Body of pancreas (tissue), 4 donors: ENCODE measurements at regions not wholly inside any gene's neighbourhood (a gene's known extent, or its start where the extent isn't known, plus 50 kb on each side); places are given as distances from the start of the nearest gene placed in this dataset.

Experiments
- ATAC-seq: fragments of 150-250 bp; one replicate; pipeline ENCODE4 v1.9.1; 2016
- DNase-seq, 4 donors: peaks; one replicate each; pipeline ENCODE4 v3.0.0-alpha.2; 2019
- H3K27ac ChIP-seq, 4 donors: fragments of 200-600 bp; sonication (generic); 1 replicate in 3 of 4; 2 replicates in 1 of 4; pipeline versions ENCODE4 v1.5.1 to v1.6.1; 2016 to 2019; ENCODE audit warnings: mild to moderate bottlenecking in 1 of 4, mixed read lengths in 1 of 4, moderate library complexity in 1 of 4
- H3K27me3 ChIP-seq, 2 donors: fragments of 200-600 bp; sonication (generic); one replicate each; pipeline ENCODE4 v1.6.0; 2016; ENCODE audit warnings: mild to moderate bottlenecking in 1 of 2
- H3K36me3 ChIP-seq, 2 donors: fragments of 200-600 bp; sonication (generic); replicated peaks in 1 of 2; 2 replicates each; pipeline ENCODE4 v1.5.1; 2016; ENCODE audit warnings: low read depth in 2 of 2; ENCODE audit not compliant: insufficient read depth in 1 of 2
- H3K4me1 ChIP-seq: fragments of 200-600 bp; sonication (generic); one replicate; pipeline ENCODE4 v1.6.0; 2016
- H3K4me3 ChIP-seq, 2 donors: fragments of 200-600 bp; sonication (generic); 1 replicate in 1 of 2; 2 replicates in 1 of 2; pipeline ENCODE4 v1.5.1; 2016 to 2019
- H3K9me3 ChIP-seq, 3 donors: fragments of 200-600 bp; sonication (generic); 1 replicate in 2 of 3; 2 replicates in 1 of 3; pipeline ENCODE4 v1.5.1; 2016
- CTCF ChIP-seq, 7 experiments: fragments of 450-650 bp in 4 of 7; fragments of 200-600 bp in 3 of 7; sonication (generic) in 3 of 7; IDR thresholded peaks; one replicate each; pipeline ENCODE4 v1.5.1; 2016 to 2019; ENCODE audit warnings: antibody characterized with exemption in 7 of 7
- POLR2A ChIP-seq, 3 donors: fragments of 450-650 bp; IDR thresholded peaks; one replicate each; pipeline ENCODE4 v1.6.1; 2016; ENCODE audit warnings: antibody characterized with exemption in 3 of 3, mild to moderate bottlenecking in 2 of 3
- WGBS, 2 donors: methylation state at CpG; one replicate each; pipeline ENCODE4 v1.1.5; 2017; 5-methylcytosine and 5-hydroxymethylcytosine counted together
- intact Hi-C: fragments of 100-400 bp; cut with DNase I; formaldehyde crosslinking; loops from one replicate; pipeline ENCODE4 v1.15.1; 2023

DNA sequence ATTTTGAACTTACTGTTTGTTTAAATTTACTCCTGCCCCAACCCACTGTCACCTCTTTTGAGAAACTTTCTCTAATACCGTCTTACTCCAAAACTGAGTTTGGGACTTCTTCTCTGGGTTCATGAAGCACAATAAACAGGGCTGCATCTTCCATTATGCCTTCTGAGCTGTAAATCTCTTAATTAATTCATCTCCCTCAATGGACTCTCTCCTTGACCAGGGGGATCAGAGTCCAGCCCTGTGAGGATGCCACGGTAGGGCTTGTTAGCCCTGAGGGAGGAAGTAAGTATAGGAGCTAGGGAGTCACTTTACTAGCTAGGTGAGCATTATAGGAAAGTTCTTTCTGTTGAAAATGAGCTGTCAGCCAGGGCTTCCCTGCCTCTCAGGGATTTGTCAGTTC lies 299.3 kb upstream of the SATB1 start:
- H3K27me3 ChIP-seq: no peaks in the 10 kb centered on the region
- WGBS, 2 donors: 60 to 64% methylated on average over 2 of the region's 2 CpGs
- H3K36me3 ChIP-seq: no peaks in the 10 kb centered on the region
- no peak overlapping the region for H3K4me3 ChIP-seq
- TF ChIP-seq CTCF (IDR thresholded peaks at IDR 0.05): no peak
- no peak for TF ChIP-seq POLR2A (IDR thresholded peaks at IDR 0.05)
- DNase-seq (no peak), ATAC-seq (no peak)
- intact Hi-C loops: no loop called here
- H3K9me3 ChIP-seq: no peaks in the 10 kb centered on the region
- H3K4me1 ChIP-seq: no peaks in the 10 kb centered on the region
- H3K27ac ChIP-seq: no peak overlapping the region

GRCh38 chr3:18723206-18723810 lies 298.2 kb upstream of the SATB1 start:
- ATAC-seq (no peak), DNase-seq (no peak)
- H3K27ac ChIP-seq: no peak overlapping the region
- no peak overlapping the region for H3K4me3 ChIP-seq
- WGBS, 2 donors: 93 to 95% methylated on average over 1 of the region's 1 CpG
- intact Hi-C loops: no loop called here
- no peaks in the 10 kb centered on the region for H3K9me3 ChIP-seq
- H3K4me1 ChIP-seq: no peaks in the 10 kb centered on the region
- no peaks in the 10 kb centered on the region for H3K27me3 ChIP-seq
- no peaks in the 10 kb centered on the region for H3K36me3 ChIP-seq
- no peak for TF ChIP-seq POLR2A (IDR thresholded peaks at IDR 0.05)
- TF ChIP-seq CTCF (IDR thresholded peaks at IDR 0.05): no peak

GRCh38 chr3:18720543-18720942 lies 295.4 kb upstream of the SATB1 start:
- Histone ChIP-seq H3K27me3 (no peaks in the 10 kb centered on the region), H3K9me3 (no peaks in the 10 kb centered on the region), H3K4me1 (no peaks in the 10 kb centered on the region), H3K36me3 (no peaks in the 10 kb centered on the region), H3K27ac (no peak overlapping the region), H3K4me3 (no peak overlapping the region)
- intact Hi-C loops: no loop called here
- 60 to 67% methylated on average over 5 of the region's 5 CpGs for WGBS, 2 donors
- TF ChIP-seq POLR2A (IDR thresholded peaks at IDR 0.05) (no peak), CTCF (IDR thresholded peaks at IDR 0.05) (no peak)
- ATAC-seq (no peak), DNase-seq (no peak)

DNA sequence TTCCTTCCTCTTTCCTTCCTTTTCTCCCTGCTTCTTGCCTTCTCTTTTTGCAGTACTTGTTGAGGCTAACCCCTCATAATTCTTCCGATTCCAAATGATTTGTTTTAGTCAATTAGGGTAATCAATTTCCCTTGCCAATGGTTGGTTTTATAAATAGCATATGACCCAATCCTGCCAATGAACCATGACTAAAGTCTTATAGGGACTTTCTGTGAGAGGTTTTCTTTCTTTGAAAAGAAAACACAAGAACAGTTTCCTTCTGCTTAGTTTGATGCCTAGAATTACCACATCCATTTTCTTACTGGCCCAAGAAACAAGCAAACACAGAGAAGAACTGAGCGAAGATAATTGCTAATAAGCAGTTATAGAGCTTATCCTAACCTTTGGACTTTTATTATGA lies 292.5 kb upstream of the SATB1 start:
- Histone ChIP-seq H3K9me3 (no peaks in the 10 kb centered on the region), H3K27me3 (no peaks in the 10 kb centered on the region), H3K4me3 (no peak overlapping the region), H3K4me1 (no peaks in the 10 kb centered on the region), H3K36me3 (no peaks in the 10 kb centered on the region), H3K27ac (no peak overlapping the region)
- 53 to 74% methylated on average over 2 of the region's 2 CpGs for WGBS, 2 donors
- no peak for ATAC-seq
- TF ChIP-seq CTCF (IDR thresholded peaks at IDR 0.05): no peak
- TF ChIP-seq POLR2A (IDR thresholded peaks at IDR 0.05): no peak
- DNase-seq: no peak
- intact Hi-C loops: no loop called here

GRCh38 chr3:18716821-18717220 lies 291.7 kb upstream of the SATB1 start:
- TF ChIP-seq CTCF (IDR thresholded peaks at IDR 0.05): no peak
- no peak for TF ChIP-seq POLR2A (IDR thresholded peaks at IDR 0.05)
- no peak for DNase-seq
- no peak for ATAC-seq
- Histone ChIP-seq H3K27me3 (no peaks in the 10 kb centered on the region), H3K4me1 (no peaks in the 10 kb centered on the region), H3K4me3 (no peak overlapping the region), H3K27ac (no peak overlapping the region), H3K36me3 (no peaks in the 10 kb centered on the region), H3K9me3 (no peaks in the 10 kb centered on the region)
- WGBS, 2 donors: 71 to 90% methylated on average over 3 of the region's 3 CpGs
- intact Hi-C loops: no loop called here
